ENCODE measurements at regions not wholly inside any gene's neighbourhood (a gene's known extent, or its start where the extent isn't known, plus 50 kb on each side); places are given as distances from the start of the nearest gene placed in this dataset.

DNA sequence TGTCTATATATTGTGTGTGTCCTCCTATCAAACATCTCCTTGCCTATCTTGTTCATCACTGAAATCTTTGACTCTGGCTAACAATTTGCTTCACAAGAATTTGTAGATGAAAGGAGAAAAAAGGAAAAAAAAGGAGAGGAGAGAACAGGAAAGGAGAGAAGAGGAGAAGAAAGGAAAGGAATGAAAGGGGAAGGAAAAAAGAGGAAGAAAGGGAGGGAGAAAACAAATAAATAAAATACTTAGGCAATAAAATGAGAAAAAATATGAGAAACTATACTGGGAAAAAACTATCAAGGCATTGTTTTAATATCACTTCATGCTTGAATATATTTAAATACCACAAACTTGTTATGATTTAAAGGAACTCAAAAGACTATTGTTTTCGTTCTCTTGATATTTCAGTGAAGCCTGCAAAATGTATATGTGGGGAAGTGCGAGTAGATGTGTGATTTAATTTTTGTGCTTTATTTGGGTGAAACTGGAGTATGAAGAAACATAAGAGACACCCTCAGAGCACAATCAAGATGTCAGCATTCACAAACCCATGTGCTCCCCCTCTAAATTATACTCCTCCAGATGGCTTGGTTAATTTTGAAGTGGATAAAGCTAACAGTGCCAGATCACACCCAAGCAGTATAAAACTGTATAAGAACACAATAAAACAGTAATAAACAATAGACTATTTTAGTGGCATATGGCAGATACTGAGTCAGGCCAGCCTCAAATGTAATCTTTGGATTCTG, 205.7 kb upstream of the SAMSN1 start:
- Histone ChIP-seq H3K27me3 (ENCODE audit: insufficient read depth, low read length) (no peaks in the 10 kb centered on the region), H3K79me2 (ENCODE audit: insufficient read depth, low read length) (no peaks in the 10 kb centered on the region), H3K79me1 (ENCODE audit: insufficient read depth, low read depth, low read length, poor library complexity, severe bottlenecking) (no peaks in the 10 kb centered on the region), H2BK120ac (ENCODE audit: low read depth, low read length, poor library complexity, severe bottlenecking) (no peak overlapping the region), H2BK15ac (ENCODE audit: low read depth, low read length) (no peak overlapping the region), H4K91ac (ENCODE audit: insufficient read length, low read depth, low read length) (no peak overlapping the region), H2AFZ (ENCODE audit: low read length) (no peak overlapping the region), H3K23me2 (ENCODE audit: insufficient read length, low read depth, low read length, poor library complexity, severe bottlenecking) (no peaks in the 10 kb centered on the region), H4K5ac (ENCODE audit: insufficient read length, low read depth, low read length) (no peak overlapping the region), H3K4me2 (ENCODE audit: insufficient read depth, insufficient read length, low read length) (no peak overlapping the region), H3K14ac (ENCODE audit: insufficient read depth, low read length) (no peak overlapping the region), H2BK20ac (ENCODE audit: low read depth, low read length, poor library complexity, severe bottlenecking) (no peak overlapping the region), H3K9me3 (ENCODE audit: control insufficient read depth, low read depth, low read length) (no peaks in the 10 kb centered on the region), H3K9ac (ENCODE audit: extremely low read depth, insufficient read length, low read length) (no peak overlapping the region), H4K8ac (replicated peaks; ENCODE audit: insufficient read length, low read depth, low read length) (no peak overlapping the region), H4K20me1 (ENCODE audit: control insufficient read depth, insufficient read depth, insufficient read length) (no peaks in the 10 kb centered on the region), H2AK5ac (ENCODE audit: insufficient read length, low read length) (no peak overlapping the region), H3K18ac (ENCODE audit: insufficient read length, low read depth, low read length) (no peak overlapping the region), H3K4ac (ENCODE audit: low read depth, low read length) (no peak overlapping the region), H3T11ph (ENCODE audit: low read length) (no peak overlapping the region), H3K27ac (ENCODE audit: insufficient read length, low read depth, low read length) (no peak overlapping the region), H3K56ac (ENCODE audit: insufficient read length, low read depth, low read length) (no peak overlapping the region), H2BK5ac (ENCODE audit: insufficient read length, low read length) (no peak overlapping the region), H3K4me1 (ENCODE audit: insufficient read depth, low read length) (no peaks in the 10 kb centered on the region), H2BK12ac (ENCODE audit: insufficient read length, low read depth, low read length) (no peak overlapping the region), H3K23ac (ENCODE audit: insufficient read length, low read depth, low read length) (no peak overlapping the region)
- WGBS (ENCODE audit: extremely low coverage, insufficient read length, low lambda C conversion rate), result 100% methylated on average over 1 of the region's 2 CpGs
- peaks cover 0 to 5% of the 10 kb centered on the region in 2 experiments; a peak in 1 of 4 replicates for H3K4me1 Mint-ChIP-seq
- DNase-seq, result no peak
- TF ChIP-seq, protein P1, sequence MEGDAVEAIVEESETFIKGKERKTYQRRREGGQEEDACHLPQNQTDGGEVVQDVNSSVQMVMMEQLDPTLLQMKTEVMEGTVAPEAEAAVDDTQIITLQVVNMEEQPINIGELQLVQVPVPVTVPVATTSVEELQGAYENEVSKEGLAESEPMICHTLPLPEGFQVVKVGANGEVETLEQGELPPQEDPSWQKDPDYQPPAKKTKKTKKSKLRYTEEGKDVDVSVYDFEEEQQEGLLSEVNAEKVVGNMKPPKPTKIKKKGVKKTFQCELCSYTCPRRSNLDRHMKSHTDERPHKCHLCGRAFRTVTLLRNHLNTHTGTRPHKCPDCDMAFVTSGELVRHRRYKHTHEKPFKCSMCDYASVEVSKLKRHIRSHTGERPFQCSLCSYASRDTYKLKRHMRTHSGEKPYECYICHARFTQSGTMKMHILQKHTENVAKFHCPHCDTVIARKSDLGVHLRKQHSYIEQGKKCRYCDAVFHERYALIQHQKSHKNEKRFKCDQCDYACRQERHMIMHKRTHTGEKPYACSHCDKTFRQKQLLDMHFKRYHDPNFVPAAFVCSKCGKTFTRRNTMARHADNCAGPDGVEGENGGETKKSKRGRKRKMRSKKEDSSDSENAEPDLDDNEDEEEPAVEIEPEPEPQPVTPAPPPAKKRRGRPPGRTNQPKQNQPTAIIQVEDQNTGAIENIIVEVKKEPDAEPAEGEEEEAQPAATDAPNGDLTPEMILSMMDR (conservative IDR thresholded peaks at IDR 0.05), result no peak
- no peaks in the 10 kb centered on the region for H3K27me3 Mint-ChIP-seq (ENCODE audit: low read depth)
- H3K27ac Mint-ChIP-seq, result peak overlapping the region in 1 of 3 experiments; percentile 82; a peak in 1 of 7 replicates
- H3K4me3 Mint-ChIP-seq, result no peak overlapping the region
- peaks cover 2 to 4% of the 10 kb centered on the region in 2 experiments; a peak in 4 of 5 replicates for H3K9me3 Mint-ChIP-seq
- H3K36me3 Mint-ChIP-seq (ENCODE audit: insufficient read depth in 1 of 3, low read depth in 3 of 3), result peaks cover 0 to 9% (median 0%) of the 10 kb centered on the region in 3 experiments; a peak in 1 of 7 replicates

Data from H9 (cell line).